CD8-positive, alpha-beta memory T cell (primary cell): ENCODE measurements at regions not wholly inside any gene's neighbourhood (a gene's known extent, or its start where the extent isn't known, plus 50 kb on each side); places are given as distances from the start of the nearest gene placed in this dataset.

Source experiments
- CTCF ChIA-PET: fragments of 350-600 bp; sonication (Branson Sonifier 250); formaldehyde crosslinking; loops from one replicate; lab custom pipeline; 2021; ENCODE audit warnings: antibody characterized with exemption; lab: Charles Lee
- POLR2A ChIA-PET: fragments of 350-600 bp; sonication (Branson Sonifier 250); formaldehyde crosslinking; loops from one replicate; lab custom pipeline; 2021; ENCODE audit warnings: antibody characterized with exemption; lab: Charles Lee
- DNase-seq, 5 donors: peaks; one replicate each; pipeline versions ENCODE4 v3.0.0 to v3.0.0-alpha.2; 2020 to 2022; ENCODE audit warnings: mixed read lengths in 1 of 5
- H3K27ac ChIP-seq: one replicate; pipeline ENCODE4 v1.7.0; 2013; ENCODE audit warnings: low read depth, mild to moderate bottlenecking, low read length, moderate library complexity
- H3K27me3 ChIP-seq: 2 replicates; pipeline ENCODE4 v1.7.0; 2013; ENCODE audit warnings: low read length, mild to moderate bottlenecking; ENCODE audit not compliant: insufficient read depth, poor library complexity, severe bottlenecking
- H3K36me3 ChIP-seq: 2 replicates; pipeline ENCODE4 v1.7.0; 2013; ENCODE audit warnings: mild to moderate bottlenecking, low read length, moderate library complexity; ENCODE audit not compliant: insufficient read depth
- H3K4me1 ChIP-seq: 2 replicates; pipeline ENCODE4 v1.7.0; 2013; ENCODE audit warnings: mild to moderate bottlenecking, low read length, moderate library complexity; ENCODE audit not compliant: insufficient read depth
- H3K4me3 ChIP-seq: 2 replicates; pipeline ENCODE4 v1.7.0; 2013; ENCODE audit warnings: mild to moderate bottlenecking, low read length
- H3K9me3 ChIP-seq: 2 replicates; pipeline ENCODE4 v1.7.0; 2013; ENCODE audit warnings: mild to moderate bottlenecking, low read length
- H3K27ac Mint-ChIP-seq, 8 donors: one replicate each; pipeline ENCODE4 v1.8.0; 2020 to 2021; ENCODE audit warnings: mixed read lengths in 8 of 8, mild to moderate bottlenecking in 6 of 8, inconsistent platforms in 3 of 8, moderate library complexity in 3 of 8
- H3K27me3 Mint-ChIP-seq, 2 donors: one replicate each; pipeline ENCODE4 v1.8.0; 2020 to 2021; ENCODE audit warnings: mixed read lengths in 2 of 2, mild to moderate bottlenecking in 1 of 2, moderate library complexity in 1 of 2
- H3K36me3 Mint-ChIP-seq, 3 donors: one replicate each; pipeline ENCODE4 v1.8.0; 2020 to 2021; ENCODE audit warnings: mixed read lengths in 3 of 3, inconsistent platforms in 1 of 3, mild to moderate bottlenecking in 1 of 3
- H3K4me1 Mint-ChIP-seq, 3 donors: one replicate each; pipeline ENCODE4 v1.8.0; 2020 to 2021; ENCODE audit warnings: mixed read lengths in 3 of 3, inconsistent platforms in 1 of 3, mild to moderate bottlenecking in 1 of 3
- H3K4me3 Mint-ChIP-seq, 7 donors: one replicate each; pipeline ENCODE4 v1.8.0; 2020 to 2021; ENCODE audit warnings: mixed read lengths in 7 of 7, mild to moderate bottlenecking in 6 of 7, moderate library complexity in 4 of 7, inconsistent platforms in 2 of 7
- H3K9me3 Mint-ChIP-seq, 5 donors: one replicate each; pipeline ENCODE4 v1.8.0; 2020 to 2022; ENCODE audit warnings: mixed read lengths in 5 of 5, mild to moderate bottlenecking in 3 of 5, moderate library complexity in 2 of 5, inconsistent platforms in 1 of 5

- Histone ChIP-seq H3K4me3 (no peak overlapping the region), H3K27me3 (no peaks in the 10 kb centered on the region), H3K27ac (no peak overlapping the region), H3K9me3 (no peaks in the 10 kb centered on the region), H3K36me3 (no peaks in the 10 kb centered on the region), H3K4me1 (no peaks in the 10 kb centered on the region)
- no peaks in the 10 kb centered on the region for H3K4me1 Mint-ChIP-seq
- POLR2A ChIA-PET = no interaction called here
- peaks cover 0 to 36% (median 9%) of the 10 kb centered on the region in 5 donors for H3K9me3 Mint-ChIP-seq
- no peaks in the 10 kb centered on the region for H3K27me3 Mint-ChIP-seq
- no peaks in the 10 kb centered on the region for H3K36me3 Mint-ChIP-seq
- CTCF ChIA-PET = no interaction called here
- no peak for DNase-seq
- no peak overlapping the region for H3K27ac Mint-ChIP-seq
- H3K4me3 Mint-ChIP-seq = no peak overlapping the region
Measured at GRCh38 chr9:118809160-118809625, 560.0 kb downstream of the BRINP1 start.

GRCh38 chr9:118829334-118829733, 539.9 kb downstream of the BRINP1 start:
- Histone ChIP-seq H3K4me1 (no peaks in the 10 kb centered on the region), H3K9me3 (no peaks in the 10 kb centered on the region), H3K27me3 (no peaks in the 10 kb centered on the region), H3K36me3 (no peaks in the 10 kb centered on the region), H3K4me3 (no peak overlapping the region), H3K27ac (no peak overlapping the region)
- H3K27ac Mint-ChIP-seq = no peak overlapping the region
- H3K4me1 Mint-ChIP-seq = no peaks in the 10 kb centered on the region
- no peaks in the 10 kb centered on the region for H3K36me3 Mint-ChIP-seq
- DNase-seq = no peak
- H3K27me3 Mint-ChIP-seq = no peaks in the 10 kb centered on the region
- ChIA-PET POLR2A (no interaction called here), CTCF (no interaction called here)
- H3K4me3 Mint-ChIP-seq = no peak overlapping the region
- H3K9me3 Mint-ChIP-seq = peaks cover 2 to 10% (median 5%) of the 10 kb centered on the region in 5 donors

DNA sequence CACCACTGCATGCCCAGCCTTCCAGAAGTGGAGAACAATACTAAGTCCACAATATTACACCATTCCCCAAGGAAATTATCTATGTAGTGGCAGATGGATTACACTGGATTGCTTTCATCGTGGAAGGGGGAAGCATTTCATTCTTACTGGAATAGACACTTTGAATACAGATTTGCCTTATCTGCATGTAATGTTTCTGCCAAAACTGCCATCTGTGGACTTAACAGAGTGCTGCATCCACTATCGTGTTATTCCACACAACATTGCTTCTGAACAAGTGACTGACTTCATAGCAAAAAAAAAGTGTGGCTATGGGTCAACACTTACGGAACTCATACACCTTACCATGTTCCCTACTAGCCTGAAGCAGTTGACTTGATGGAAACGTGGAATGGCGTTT, 536.9 kb downstream of the BRINP1 start:
- Mint-ChIP-seq H3K4me1 (no peaks in the 10 kb centered on the region), H3K27me3 (no peaks in the 10 kb centered on the region), H3K9me3 (peaks cover 0 to 16% (median 3%) of the 10 kb centered on the region in 5 donors), H3K36me3 (no peaks in the 10 kb centered on the region), H3K27ac (no peak overlapping the region), H3K4me3 (no peak overlapping the region)
- H3K4me1 ChIP-seq = no peaks in the 10 kb centered on the region
- H3K27me3 ChIP-seq = no peaks in the 10 kb centered on the region
- no peak for DNase-seq
- H3K27ac ChIP-seq = no peak overlapping the region
- H3K4me3 ChIP-seq = no peak overlapping the region
- ChIA-PET POLR2A (no interaction called here), CTCF (no interaction called here)
- no peaks in the 10 kb centered on the region for H3K9me3 ChIP-seq
- no peaks in the 10 kb centered on the region for H3K36me3 ChIP-seq

DNA sequence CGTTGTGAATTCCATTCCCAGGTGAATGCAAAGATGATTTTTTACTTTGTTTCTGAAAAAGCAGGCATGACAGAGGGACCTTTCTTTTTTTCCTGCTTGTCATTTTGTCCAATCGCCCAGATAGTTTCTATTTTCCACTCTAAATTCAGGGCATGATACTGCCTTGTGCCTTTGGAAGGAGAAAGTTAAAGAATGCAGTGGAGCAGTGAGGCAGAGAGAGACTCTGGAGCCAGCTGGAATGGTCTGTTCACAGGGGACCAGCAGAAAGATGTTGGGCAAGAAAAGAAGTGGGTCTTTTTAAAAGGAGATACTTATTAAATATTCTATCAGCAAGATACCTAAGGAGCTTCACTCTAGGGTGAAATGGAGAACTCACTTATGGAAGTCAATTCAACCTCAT, 532.3 kb downstream of the BRINP1 start:
- CTCF ChIA-PET = no interaction called here
- no peaks in the 10 kb centered on the region for H3K36me3 ChIP-seq
- no peaks in the 10 kb centered on the region for H3K4me1 Mint-ChIP-seq
- no peaks in the 10 kb centered on the region for H3K4me1 ChIP-seq
- peaks cover 0 to 16% (median 2%) of the 10 kb centered on the region in 5 donors for H3K9me3 Mint-ChIP-seq
- POLR2A ChIA-PET = no interaction called here
- H3K27ac ChIP-seq = no peak overlapping the region
- no peaks in the 10 kb centered on the region for H3K36me3 Mint-ChIP-seq
- DNase-seq = no peak
- H3K4me3 ChIP-seq = no peak overlapping the region
- H3K27me3 Mint-ChIP-seq = no peaks in the 10 kb centered on the region
- no peak overlapping the region for H3K4me3 Mint-ChIP-seq
- no peak overlapping the region for H3K27ac Mint-ChIP-seq
- no peaks in the 10 kb centered on the region for H3K9me3 ChIP-seq
- H3K27me3 ChIP-seq = no peaks in the 10 kb centered on the region

DNA sequence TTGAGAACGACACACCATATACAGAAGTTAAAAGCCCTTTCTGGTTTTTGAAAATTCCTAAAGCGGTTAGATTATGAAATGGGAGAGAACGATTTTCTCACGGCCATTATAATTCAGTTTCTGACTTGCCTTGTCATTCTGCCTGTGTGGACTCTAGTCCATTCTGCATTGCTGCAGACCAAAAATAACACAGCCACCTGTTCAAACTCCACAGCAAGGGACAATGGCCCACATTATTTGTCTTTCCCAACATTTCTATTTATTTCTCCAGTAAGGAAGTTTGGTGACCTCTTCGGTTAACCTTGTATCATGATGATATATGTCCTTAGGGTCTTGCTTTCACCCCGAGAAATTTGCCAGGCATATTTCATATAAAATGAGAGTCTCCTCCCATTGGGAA, 497.7 kb downstream of the BRINP1 start:
- Mint-ChIP-seq H3K4me1 (no peaks in the 10 kb centered on the region), H3K9me3 (peaks cover 4 to 21% (median 6%) of the 10 kb centered on the region in 5 donors), H3K27ac (no peak overlapping the region), H3K27me3 (no peaks in the 10 kb centered on the region), H3K36me3 (no peaks in the 10 kb centered on the region), H3K4me3 (no peak overlapping the region)
- H3K27ac ChIP-seq = no peak overlapping the region
- ChIA-PET CTCF (no interaction called here), POLR2A (no interaction called here)
- no peaks in the 10 kb centered on the region for H3K4me1 ChIP-seq
- no peak for DNase-seq
- no peaks in the 10 kb centered on the region for H3K36me3 ChIP-seq
- no peaks in the 10 kb centered on the region for H3K9me3 ChIP-seq
- H3K27me3 ChIP-seq = no peaks in the 10 kb centered on the region
- H3K4me3 ChIP-seq = no peak overlapping the region

DNA sequence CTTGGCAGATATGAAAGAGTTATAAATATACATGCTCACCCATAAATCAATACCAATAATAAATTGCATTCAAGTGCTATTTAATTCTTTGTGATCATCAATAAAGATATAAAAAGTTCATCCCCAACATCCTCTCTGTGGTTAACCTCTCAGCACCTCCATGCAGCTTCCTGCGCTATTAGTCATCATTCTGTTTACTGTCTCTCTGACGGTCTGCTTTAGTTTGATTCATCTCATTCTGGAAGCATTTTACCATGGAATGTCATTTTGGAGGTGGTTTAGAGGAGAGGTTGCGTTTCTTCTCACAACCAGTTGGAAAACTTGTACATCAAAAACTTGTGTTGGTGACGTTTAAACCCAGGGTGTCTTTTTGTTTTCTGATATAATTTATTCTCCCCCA, 486.6 kb downstream of the BRINP1 start:
- Histone ChIP-seq H3K27ac (no peak overlapping the region), H3K36me3 (no peaks in the 10 kb centered on the region), H3K9me3 (peaks cover 4% of the 10 kb centered on the region), H3K4me1 (no peaks in the 10 kb centered on the region), H3K27me3 (no peaks in the 10 kb centered on the region), H3K4me3 (no peak overlapping the region)
- CTCF ChIA-PET = no interaction called here
- Mint-ChIP-seq H3K4me1 (no peaks in the 10 kb centered on the region), H3K36me3 (no peaks in the 10 kb centered on the region), H3K9me3 (peaks cover 0 to 14% (median 4%) of the 10 kb centered on the region in 5 donors), H3K4me3 (no peak overlapping the region), H3K27ac (no peak overlapping the region), H3K27me3 (no peaks in the 10 kb centered on the region)
- DNase-seq = no peak
- POLR2A ChIA-PET = no interaction called here

DNA sequence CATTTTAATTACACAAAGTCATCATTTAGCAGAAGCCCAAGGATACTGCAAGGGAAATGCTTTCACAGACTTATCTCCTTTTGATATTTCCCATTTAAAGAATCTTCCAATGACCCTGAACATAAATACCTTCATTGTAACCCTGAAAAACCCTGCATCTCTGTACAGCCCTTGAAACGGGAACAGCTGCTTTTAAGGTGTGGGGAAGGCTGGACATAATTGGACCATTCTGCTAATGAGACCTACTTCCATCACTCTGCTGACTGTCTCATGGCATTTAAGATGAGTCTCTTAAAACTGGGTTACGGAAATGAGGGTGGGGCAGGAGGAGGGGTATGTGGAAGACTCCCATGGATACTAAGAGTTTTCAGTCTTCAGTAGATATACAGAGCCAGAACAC, 485.8 kb downstream of the BRINP1 start:
- CTCF ChIA-PET = no interaction called here
- Mint-ChIP-seq H3K36me3 (no peaks in the 10 kb centered on the region), H3K4me3 (no peak overlapping the region)

DNA sequence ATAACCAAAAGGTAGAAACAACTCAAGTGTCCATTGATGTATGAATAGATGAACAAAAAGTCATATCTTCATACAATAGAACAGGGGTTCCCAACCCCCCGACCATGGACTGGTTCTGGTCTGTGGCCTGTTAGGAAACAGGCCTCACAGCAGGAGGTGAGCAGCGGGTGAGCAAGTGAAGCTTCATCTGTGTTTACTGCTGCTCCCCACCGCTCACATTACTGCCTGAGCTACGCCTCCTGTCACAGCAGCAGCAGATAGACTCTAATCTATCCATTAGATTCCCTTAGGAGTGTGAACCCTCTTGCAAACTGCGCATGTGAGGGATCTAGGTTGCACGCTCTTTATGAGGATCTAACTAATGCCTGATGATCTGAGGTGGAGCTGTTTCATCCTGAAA, 478.0 kb downstream of the BRINP1 start:
- Histone ChIP-seq H3K36me3 (no peaks in the 10 kb centered on the region), H3K27ac (no peak overlapping the region), H3K27me3 (no peaks in the 10 kb centered on the region), H3K4me1 (no peaks in the 10 kb centered on the region), H3K9me3 (no peaks in the 10 kb centered on the region), H3K4me3 (no peak overlapping the region)
- H3K9me3 Mint-ChIP-seq = peaks cover 0 to 15% (median 8%) of the 10 kb centered on the region in 5 donors
- no peaks in the 10 kb centered on the region for H3K36me3 Mint-ChIP-seq
- H3K4me1 Mint-ChIP-seq = no peaks in the 10 kb centered on the region
- H3K27ac Mint-ChIP-seq = no peak overlapping the region
- no peak overlapping the region for H3K4me3 Mint-ChIP-seq
- no peak for DNase-seq
- POLR2A ChIA-PET = no interaction called here
- no peaks in the 10 kb centered on the region for H3K27me3 Mint-ChIP-seq
- CTCF ChIA-PET = no interaction called here

More for the DNA sequence above, 485.8 kb downstream of the BRINP1 start:
- Histone ChIP-seq H3K36me3 (no peaks in the 10 kb centered on the region), H3K9me3 (peaks cover 4% of the 10 kb centered on the region), H3K4me3 (no peak overlapping the region), H3K27me3 (no peaks in the 10 kb centered on the region), H3K4me1 (no peaks in the 10 kb centered on the region), H3K27ac (no peak overlapping the region)
- Mint-ChIP-seq H3K27ac (no peak overlapping the region), H3K9me3 (peaks cover 0 to 15% (median 4%) of the 10 kb centered on the region in 5 donors), H3K4me1 (no peaks in the 10 kb centered on the region), H3K27me3 (no peaks in the 10 kb centered on the region)
- POLR2A ChIA-PET = no interaction called here
- no peak for DNase-seq
